IMR-90 (cell line): ENCODE measurements at regions not wholly inside any gene's neighbourhood (a gene's known extent, or its start where the extent isn't known, plus 50 kb on each side); places are given as distances from the start of the nearest gene placed in this dataset.

ENCODE experiments used
- ATAC-seq: fragments of 200-7000 bp; cut with Tn5 transposase; 2 replicates; pipeline ENCODE4 v1.9.1; 2020; ENCODE audit warnings: low read depth, mild to moderate bottlenecking, moderate library complexity
- BruUV-seq: library from RNA; stranded (reverse); fragments of 400-500 nt; replicated peaks from 2 replicates; lab custom pipeline; 2021; lab: Mats Ljungman, UMichigan
- CTCF ChIA-PET: fragments of 300-600 bp; formaldehyde crosslinking; extraction: SDS; loops from one replicate; lab custom pipeline; 2021; ENCODE audit warnings: antibody characterized with exemption; lab: Yijun Ruan, JAX
- POLR2A ChIA-PET: fragments of 300-600 bp; sonication (Branson Sonifier 250); formaldehyde crosslinking; loops from one replicate; lab custom pipeline; 2022; ENCODE audit warnings: antibody characterized with exemption; ENCODE audit not compliant: unreplicated experiment; lab: Charles Lee
- DNase-seq: peaks from one replicate; pipeline ENCODE4 v3.0.0; 2013
- H2AFZ ChIP-seq: replicated peaks from 2 replicates; pipeline ENCODE3; 2013; ENCODE audit warnings: low read length, mild to moderate bottlenecking; ENCODE audit not compliant: poor library complexity
- H2AK5ac ChIP-seq: 2 replicates; pipeline ENCODE4 v1.6.1; 2013; ENCODE audit warnings: low read depth, low read length, inconsistent platforms
- H2AK9ac ChIP-seq: replicated peaks from 2 replicates; pipeline ENCODE3; 2013; ENCODE audit warnings: mild to moderate bottlenecking, low read depth, low read length, moderate library complexity; ENCODE audit not compliant: poor library complexity
- H2BK120ac ChIP-seq: 2 replicates; pipeline ENCODE4 v1.6.1; 2013; ENCODE audit warnings: low read depth, low read length, inconsistent platforms
- H2BK15ac ChIP-seq: 3 replicates; pipeline ENCODE4 v1.6.1; 2013; ENCODE audit warnings: low read depth, low read length, inconsistent platforms
- H2BK20ac ChIP-seq: 2 replicates; pipeline ENCODE4 v1.6.1; 2013; ENCODE audit warnings: low read depth, mild to moderate bottlenecking, inconsistent platforms, low read length, moderate library complexity
- H2BK5ac ChIP-seq: 2 replicates; pipeline ENCODE4 v1.6.1; 2013; ENCODE audit warnings: mild to moderate bottlenecking, low read depth, low read length, inconsistent platforms; ENCODE audit not compliant: poor library complexity, severe bottlenecking
- H3K14ac ChIP-seq: replicated peaks from 2 replicates; pipeline ENCODE4 v1.6.1; 2013; ENCODE audit warnings: low read depth, low read length, inconsistent platforms
- H3K18ac ChIP-seq: 2 replicates; pipeline ENCODE4 v1.6.1; 2013; ENCODE audit warnings: low read depth, low read length, control low read depth
- H3K23ac ChIP-seq: 2 replicates; pipeline ENCODE4 v1.6.1; 2013; ENCODE audit warnings: low read depth, low read length, inconsistent platforms
- H3K27ac ChIP-seq: 2 replicates; pipeline ENCODE4 v1.5.1; 2013; ENCODE audit warnings: mild to moderate bottlenecking, control low read depth, low read length; ENCODE audit not compliant: insufficient read depth
- H3K27me3 ChIP-seq: 2 replicates; pipeline ENCODE4 v1.6.1; 2013; ENCODE audit warnings: low read length; ENCODE audit not compliant: control insufficient read depth, insufficient read depth
- H3K36me3 ChIP-seq: 2 replicates; pipeline ENCODE4 v1.6.1; 2013; ENCODE audit warnings: low read length, mixed read lengths; ENCODE audit not compliant: control insufficient read depth, insufficient read depth
- H3K4ac ChIP-seq: 2 replicates; pipeline ENCODE4 v1.6.1; 2013; ENCODE audit warnings: low read depth, low read length, inconsistent platforms
- H3K4me1 ChIP-seq: 2 replicates; pipeline ENCODE4 v1.6.1; 2013; ENCODE audit warnings: low read length, mixed read lengths; ENCODE audit not compliant: control insufficient read depth, insufficient read depth
- H3K4me2 ChIP-seq: 2 replicates; pipeline ENCODE4 v1.6.1; 2013; ENCODE audit warnings: low read depth, mild to moderate bottlenecking, control low read depth, low read length, moderate library complexity
- H3K4me3 ChIP-seq: 2 replicates; pipeline ENCODE4 v1.5.1; 2013; ENCODE audit warnings: low read depth, mild to moderate bottlenecking, control low read depth, low read length, moderate library complexity; ENCODE audit not compliant: insufficient read depth
- H3K56ac ChIP-seq: 2 replicates; pipeline ENCODE4 v1.6.1; 2013; ENCODE audit warnings: low read length, inconsistent platforms; ENCODE audit not compliant: insufficient read depth; ENCODE audit errors: extremely low read depth
- H3K79me1 ChIP-seq, 2 experiments: 2 replicates each; pipeline ENCODE4 v1.6.1; 2013; ENCODE audit warnings: low read length in 2 of 2, inconsistent platforms in 1 of 2, low read depth in 1 of 2
- H3K9ac ChIP-seq: 2 replicates; pipeline ENCODE4 v1.6.1; 2013; ENCODE audit warnings: low read depth, low read length, control low read depth
- H3K9me1 ChIP-seq: 2 replicates; pipeline ENCODE4 v1.6.1; 2013; ENCODE audit warnings: low read length, inconsistent platforms; ENCODE audit not compliant: insufficient read depth
- H3K9me3 ChIP-seq: 2 replicates; pipeline ENCODE4 v1.6.1; 2013; ENCODE audit warnings: low read length; ENCODE audit not compliant: control insufficient read depth, insufficient read depth
- H4K20me1 ChIP-seq: 2 replicates; pipeline ENCODE4 v1.6.1; 2013; ENCODE audit warnings: low read length, inconsistent platforms; ENCODE audit not compliant: insufficient read depth
- H4K5ac ChIP-seq: 2 replicates; pipeline ENCODE4 v1.6.1; 2013; ENCODE audit warnings: mild to moderate bottlenecking, low read depth, low read length, control low read depth
- H4K8ac ChIP-seq, 2 experiments: 2 replicates each; pipeline ENCODE4 v1.6.1; 2013; ENCODE audit warnings: low read depth in 2 of 2, low read length in 2 of 2, control low read depth in 1 of 2, inconsistent platforms in 1 of 2
- H4K91ac ChIP-seq: 2 replicates; pipeline ENCODE4 v1.6.1; 2013; ENCODE audit warnings: low read depth, low read length, inconsistent platforms; ENCODE audit not compliant: insufficient read depth
- BHLHE40 ChIP-seq: fragments of 150-350 bp; IDR thresholded peaks from 2 replicates; pipeline ENCODE4 v1.6.1; 2016; ENCODE audit warnings: mild to moderate bottlenecking, low read depth, low read length
- MAFK ChIP-seq: IDR thresholded peaks from 2 replicates; pipeline ENCODE4 v1.6.1; 2012; ENCODE audit warnings: low read depth, low read length, improper control_type of control experiment
- RCOR1 ChIP-seq: IDR thresholded peaks from 2 replicates; pipeline ENCODE4 v1.6.1; 2012; ENCODE audit warnings: mild to moderate bottlenecking, low read length, improper control_type of control experiment; ENCODE audit not compliant: insufficient replicate concordance
- USF2 ChIP-seq: fragments of 150-350 bp; IDR thresholded peaks from 2 replicates; pipeline ENCODE4 v1.6.1; 2017; ENCODE audit warnings: mild to moderate bottlenecking, antibody characterized with exemption, low read length, low read depth
- WGBS, 2 experiments: methylation state at CpG; one replicate each; pipeline versions ENCODE4 v1.1.5 to v1.1.7; 2013; ENCODE audit warnings: missing lambda C conversion rate in 2 of 2; ENCODE audit not compliant: insufficient read length in 1 of 2; ENCODE audit errors: extremely low coverage in 2 of 2; 5-methylcytosine and 5-hydroxymethylcytosine counted together
- dilution Hi-C: fragments of 300-500 bp; cut with HindIII; formaldehyde crosslinking; loops from one replicate; pipeline ENCODE4 v1.14.3; 2018; ENCODE audit warnings: low sequenced_read_pairs; ENCODE audit not compliant: unreplicated experiment
- in situ Hi-C: fragments of 300-500 bp; cut with MboI; formaldehyde crosslinking; loops from 3 replicates; pipeline ENCODE4 v1.14.3; 2019; ENCODE audit warnings: low sequenced_read_pairs, inconsistent platforms, mixed read lengths
- intact Hi-C: fragments of 100-400 bp; cut with micrococcal nuclease; formaldehyde crosslinking; loops from 2 replicates; pipeline ENCODE4 v1.10.0; 2022

DNA sequence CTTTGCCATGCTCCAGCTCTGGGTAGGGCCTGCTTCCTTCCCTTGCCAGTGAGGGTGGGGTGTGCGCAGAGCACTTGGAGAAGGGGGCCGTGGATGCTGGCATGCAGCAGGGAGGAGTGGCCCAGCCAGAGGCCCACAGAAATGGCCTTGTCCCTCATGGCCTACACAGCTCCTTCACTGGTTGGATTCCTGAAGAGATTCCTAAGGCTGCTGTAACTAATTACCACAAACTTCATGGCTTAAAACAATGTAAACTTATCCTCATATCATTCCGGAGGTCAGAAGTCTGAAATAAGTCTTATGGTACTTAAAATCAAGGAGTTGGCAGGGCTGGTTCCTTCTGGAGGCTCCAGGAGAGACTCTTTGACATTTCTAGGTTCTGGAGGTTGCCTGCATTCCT, 195.2 kb downstream of the GLI2 start:
- peak overlapping the region; percentile 90 for H3K4ac ChIP-seq
- ChIA-PET CTCF (no interaction called here), POLR2A (no interaction called here)
- peak overlapping the region; percentile 91 for H2AK5ac ChIP-seq
- H3K27me3 ChIP-seq: no peaks in the 10 kb centered on the region
- BruUV-seq: no TSS peak
- no peak for TF ChIP-seq RCOR1
- no peak for TF ChIP-seq USF2
- TF ChIP-seq BHLHE40: no peak
- no peak for TF ChIP-seq MAFK
- no peak overlapping the region for H2BK15ac ChIP-seq
- peaks cover 24% of the 10 kb centered on the region for H4K20me1 ChIP-seq
- intact Hi-C loops: loop anchor here (10.0 kb wide), 1 partner anchor 236 kb away; no protein-coding TSS in a partner anchor
- H3K9me3 ChIP-seq: peaks cover 2% of the 10 kb centered on the region; the same call in 1 of the 2 replicates
- H2AFZ ChIP-seq: peak overlapping the region; percentile 14
- H3K36me3 ChIP-seq: peaks cover 24% of the 10 kb centered on the region
- DNase-seq: no peak
- no peak overlapping the region for H3K9ac ChIP-seq
- 100% methylated on average over 2 of the region's 3 CpGs; no CpG with 5 or more reads in 1 of the 2 experiments for WGBS, 2 experiments
- H3K23ac ChIP-seq: peak overlapping the region; percentile 56; the same call in 1 of the 2 replicates
- no peak for ATAC-seq
- no peak overlapping the region for H3K56ac ChIP-seq
- H3K4me2 ChIP-seq: no peak overlapping the region
- H3K14ac ChIP-seq: peak overlapping the region; percentile 80
- no peak overlapping the region for H3K4me3 ChIP-seq
- H4K91ac ChIP-seq: 0 out of 2 replicates have a peak overlapping the region, but pooled peaks have one; percentile 61
- H2AK9ac ChIP-seq: peak overlapping the region; percentile 80
- dilution Hi-C loops: no loop called here
- in situ Hi-C loops: no loop called here
- H3K79me1 ChIP-seq: peaks cover 18 to 93% of the 10 kb centered on the region in 2 experiments; a peak in 3 of 4 replicates
- no peak overlapping the region for H3K18ac ChIP-seq
- H2BK120ac ChIP-seq: peak overlapping the region; percentile 68
- H4K8ac ChIP-seq: no peak overlapping the region; a peak in 1 of 4 replicates
- H3K4me1 ChIP-seq: peaks cover 53% of the 10 kb centered on the region
- 0 out of 2 replicates have a peak overlapping the region, but pooled peaks have one; percentile 41 for H2BK20ac ChIP-seq
- H3K27ac ChIP-seq: no peak overlapping the region
- H2BK5ac ChIP-seq: peak overlapping the region; percentile 83
- no peak overlapping the region for H4K5ac ChIP-seq
- peaks cover 55% of the 10 kb centered on the region for H3K9me1 ChIP-seq
